NCI-H1092 (cell line): ENCODE measurements at regions not wholly inside any gene's neighbourhood (a gene's known extent, or its start where the extent isn't known, plus 50 kb on each side); places are given as distances from the start of the nearest gene placed in this dataset.

Experiments used
- DNase-seq: peaks from one replicate; lab custom pipeline; 2025; lab: John Stamatoyannopoulos, UW

DNA sequence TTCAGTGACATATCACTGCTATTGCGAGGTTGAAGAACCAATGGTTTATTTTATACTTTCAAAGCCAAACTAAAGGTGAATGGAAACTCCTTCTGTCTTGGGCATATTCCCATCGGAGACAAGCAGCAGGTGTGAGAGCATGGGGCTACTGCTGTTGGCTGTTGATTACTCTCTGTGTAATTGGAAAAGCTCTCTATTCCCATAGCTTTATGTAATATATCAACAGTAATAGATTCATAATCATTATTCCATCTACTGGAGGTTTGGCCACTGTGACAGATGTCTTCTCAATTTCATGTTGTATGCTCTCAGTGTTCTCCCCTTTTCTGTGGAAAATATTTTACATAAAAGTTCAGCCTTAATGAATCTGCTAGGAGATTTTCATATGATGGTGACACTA lies 352.0 kb downstream of the BTG1 start:
- DNase-seq: no peak

GRCh38 chr12:91792597-91792996 lies 353.0 kb downstream of the BTG1 start:
- no peak for DNase-seq

DNA sequence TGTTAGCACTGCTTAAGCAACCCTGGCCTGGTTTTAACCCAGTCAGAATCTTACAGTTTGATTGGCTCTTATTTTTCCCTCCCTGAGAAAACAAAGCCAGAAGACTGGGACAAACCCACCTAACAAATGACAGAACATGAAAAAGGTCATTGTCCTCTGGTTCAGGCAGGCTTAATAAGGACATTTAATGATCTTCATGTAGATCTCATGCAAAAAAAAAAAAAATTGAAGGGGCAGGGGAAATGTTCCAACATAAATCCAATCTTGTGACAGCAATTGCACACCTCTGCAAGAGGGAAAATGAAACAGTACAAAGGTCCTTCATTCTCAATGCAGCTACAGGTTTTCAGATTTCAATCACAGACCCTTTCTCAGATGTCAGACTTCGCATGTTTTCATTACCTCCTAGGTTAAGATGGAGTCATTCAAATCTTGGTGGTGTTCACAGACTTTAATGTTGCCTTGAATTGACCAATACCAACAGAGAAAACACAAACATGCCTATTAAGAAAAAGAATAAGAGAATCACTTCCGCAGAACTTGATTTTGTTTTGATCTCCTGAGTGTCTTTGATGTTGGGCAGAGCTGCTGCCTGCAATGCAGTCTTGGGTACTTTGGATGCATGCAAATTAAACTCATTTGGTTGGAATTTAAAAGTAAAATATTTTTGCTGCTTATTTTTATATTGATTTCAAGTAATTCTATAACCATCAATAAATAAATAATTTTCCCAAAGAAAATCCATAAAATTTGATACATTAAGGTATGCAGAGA lies 359.0 kb downstream of the BTG1 start:
- DNase-seq: no peak

DNA sequence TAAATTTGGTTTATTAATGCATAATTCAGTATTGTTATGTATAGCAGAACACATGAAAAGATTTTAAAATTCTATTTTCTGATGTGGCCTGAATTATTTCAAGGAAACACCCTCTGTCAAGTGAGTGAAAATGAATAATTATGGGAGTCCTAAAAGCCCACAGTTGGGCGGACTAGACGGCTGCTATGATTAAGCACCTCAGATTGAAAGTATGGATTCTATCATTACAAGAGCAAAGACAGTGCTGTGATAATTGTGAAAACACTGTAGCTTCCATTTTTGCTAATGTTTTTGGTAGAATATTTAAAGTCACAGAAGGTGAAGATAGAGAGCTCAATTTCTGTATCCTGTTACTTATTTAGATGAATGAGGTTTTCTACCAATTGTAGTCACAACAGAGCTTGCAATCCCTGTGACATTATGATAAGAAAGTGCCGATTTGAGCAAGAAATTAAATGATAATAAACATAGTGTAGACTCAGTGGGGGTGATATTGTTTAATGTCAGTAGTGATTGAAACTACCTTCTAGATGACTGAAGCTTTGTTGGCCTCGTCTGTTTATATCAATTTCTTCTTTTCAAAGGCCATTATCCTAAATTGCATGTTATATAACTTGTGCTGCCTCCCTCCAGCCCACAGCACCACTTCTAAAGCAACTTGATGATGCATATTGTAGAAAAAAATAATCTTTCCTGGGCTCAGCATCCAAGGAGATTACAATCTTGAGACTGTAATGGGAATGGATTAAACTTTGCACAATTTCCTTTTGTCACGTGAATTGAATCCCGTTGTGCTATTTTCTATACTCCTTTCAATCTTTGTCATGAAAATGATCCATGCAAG lies 359.8 kb downstream of the BTG1 start:
- no peak for DNase-seq

DNA sequence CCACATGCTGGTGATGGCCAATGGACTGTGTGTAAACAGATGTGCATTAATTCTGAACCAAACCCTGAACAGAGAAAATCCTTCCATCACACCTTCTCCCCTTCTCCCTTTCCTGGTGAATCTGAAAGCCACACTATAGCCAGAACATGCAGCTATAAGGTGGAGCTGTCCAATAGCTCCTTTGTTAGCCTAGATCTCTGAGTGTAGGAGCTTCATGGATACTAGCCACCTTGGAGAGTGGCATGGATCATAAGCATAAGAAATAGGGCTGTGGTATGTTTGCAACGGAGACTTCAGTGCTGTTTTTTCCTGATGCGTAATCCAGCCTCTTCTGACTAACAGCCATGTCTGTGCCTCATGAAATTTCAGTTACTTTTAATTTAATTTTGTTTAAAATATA lies 364.5 kb downstream of the BTG1 start:
- no peak for DNase-seq

- DNase-seq: no peak
Observed at GRCh38 chr12:91778938-91779400, 366.7 kb downstream of the BTG1 start.

GRCh38 chr12:91778091-91778832 lies 367.4 kb downstream of the BTG1 start:
- no peak for DNase-seq

DNA sequence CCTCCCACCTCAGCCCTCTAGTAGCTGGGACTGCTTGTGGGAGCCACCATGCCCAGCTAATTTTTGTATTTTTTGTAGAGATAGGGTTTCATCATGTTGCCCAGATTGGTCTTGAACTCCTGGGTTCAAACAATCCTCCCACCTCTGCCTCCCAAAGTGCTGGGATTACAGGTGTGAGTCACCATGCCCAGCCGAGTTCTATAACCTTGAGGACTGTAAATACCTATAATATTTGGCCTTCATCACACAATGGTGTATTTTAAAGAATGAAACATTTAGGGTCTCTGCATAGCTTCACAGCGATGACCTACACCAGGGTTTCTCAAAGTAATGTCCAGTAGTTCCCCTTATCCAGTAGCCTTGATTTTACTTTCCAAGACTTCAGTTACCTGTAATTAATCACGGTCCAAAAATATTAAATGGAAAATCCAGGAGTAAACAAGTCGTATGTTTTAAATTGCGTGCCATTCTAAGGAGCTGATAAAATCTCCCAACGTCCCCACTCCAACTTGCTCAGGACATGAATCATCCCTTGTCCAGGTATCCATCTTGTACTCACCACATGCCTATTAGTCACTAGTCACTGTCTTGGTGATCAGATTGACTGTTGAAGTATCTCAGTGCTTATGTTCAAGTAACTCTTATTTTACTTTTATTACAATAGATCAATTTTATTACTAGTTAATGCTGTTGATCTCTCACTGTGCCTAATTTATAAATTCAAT lies 368.2 kb downstream of the BTG1 start:
- DNase-seq: no peak

DNA sequence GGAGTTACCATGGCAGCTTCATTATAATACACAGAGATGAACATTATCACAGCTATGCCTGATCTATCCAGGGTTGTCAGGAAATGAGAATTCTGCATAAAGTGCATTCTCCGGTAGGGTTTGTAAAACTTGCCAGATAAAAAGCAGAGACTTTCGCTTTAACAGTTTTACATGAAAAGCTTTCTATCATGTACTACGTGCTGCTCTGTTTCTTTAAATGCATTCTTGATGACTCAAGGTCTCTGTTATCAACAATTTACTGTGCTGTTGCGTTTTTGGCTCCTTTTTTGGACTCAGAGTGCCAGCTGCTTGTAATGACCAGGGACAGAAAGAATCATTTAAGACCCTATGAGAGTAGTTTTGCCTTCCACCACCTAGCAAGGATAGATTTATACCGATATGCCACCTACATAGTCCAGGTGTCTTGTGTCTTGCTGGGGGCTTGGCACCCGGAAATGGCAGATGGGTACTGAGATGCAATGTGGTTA lies 371.2 kb downstream of the BTG1 start:
- no peak for DNase-seq

DNA sequence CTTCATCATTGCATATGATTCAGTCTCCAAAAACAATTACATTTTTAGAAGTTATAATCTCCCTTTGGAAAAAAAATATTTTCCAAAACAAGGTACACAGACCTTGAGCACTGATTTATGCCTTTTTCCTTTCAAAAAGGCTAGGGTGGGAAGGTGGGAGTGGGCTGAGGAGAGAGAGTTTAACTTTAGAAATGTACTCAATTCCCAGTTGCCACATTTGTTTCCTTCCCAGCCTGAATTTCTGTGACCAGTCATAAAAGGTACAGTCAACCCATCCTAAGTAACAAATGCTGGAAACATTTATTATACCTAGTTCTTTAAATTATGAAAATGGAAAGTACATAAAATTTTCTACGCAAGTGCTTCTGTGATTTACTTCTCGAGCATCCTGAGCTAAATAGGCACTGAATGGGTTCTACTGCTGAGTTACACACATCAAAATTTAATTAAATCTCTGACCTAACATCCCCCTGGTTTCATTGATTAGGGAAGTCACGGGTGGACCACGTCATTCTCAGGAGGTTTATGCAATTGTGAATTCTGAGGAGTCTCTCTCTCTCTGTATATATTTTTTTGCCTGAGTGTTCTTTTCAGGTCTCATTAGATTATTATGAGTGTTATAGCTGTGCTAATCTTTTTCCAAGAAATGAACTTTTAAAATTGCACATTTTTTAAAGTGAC lies 371.8 kb downstream of the BTG1 start:
- no peak for DNase-seq

DNA sequence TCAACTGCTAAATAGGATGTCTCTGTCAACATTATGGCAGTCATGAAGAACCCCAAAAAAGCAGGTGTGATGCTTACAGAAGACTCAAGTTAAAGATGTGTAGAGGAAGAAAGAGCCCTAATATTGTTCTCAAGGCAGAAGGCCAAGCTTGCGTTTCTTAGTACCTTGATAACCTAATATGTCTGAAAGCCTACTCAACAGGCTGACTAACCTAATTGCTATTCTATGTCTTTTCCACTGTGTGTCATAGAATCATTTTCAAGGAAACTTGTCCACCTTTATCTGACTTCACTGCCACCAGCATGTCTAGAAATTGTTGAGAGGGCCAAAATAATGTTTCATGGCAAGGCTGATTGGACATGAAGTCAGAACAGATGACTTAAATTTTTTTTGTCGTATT lies 373.2 kb downstream of the BTG1 start:
- DNase-seq: no peak

GRCh38 chr12:91769736-91770135 lies 375.9 kb downstream of the BTG1 start:
- no peak for DNase-seq

DNA sequence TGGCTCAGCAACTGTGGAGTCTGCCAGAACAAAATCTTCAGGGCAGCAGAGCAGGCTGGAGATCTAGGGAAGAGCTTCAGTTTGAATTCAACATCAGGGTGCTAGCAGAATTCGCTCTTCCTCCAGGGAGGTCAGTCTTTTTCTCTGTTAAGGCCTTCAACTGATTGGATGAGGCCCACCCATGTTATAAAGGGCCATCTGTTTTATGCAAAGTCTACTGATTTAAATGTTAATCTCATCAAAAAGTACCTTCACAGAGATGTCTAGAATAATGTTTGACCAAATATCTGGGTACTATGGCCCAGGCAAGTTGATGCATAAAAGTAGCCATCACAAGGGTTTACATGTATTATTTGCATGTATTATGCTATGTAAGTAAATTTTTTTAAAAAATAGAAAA lies 378.4 kb downstream of the BTG1 start:
- DNase-seq: no peak

- no peak for DNase-seq
Observed at GRCh38 chr12:91766454-91766853, 379.2 kb downstream of the BTG1 start.

- DNase-seq: no peak
Observed at GRCh38 chr12:91763654-91764370, 381.8 kb downstream of the BTG1 start.

- no peak for DNase-seq
Observed at GRCh38 chr12:91753649-91754048, 392.0 kb downstream of the BTG1 start.

DNA sequence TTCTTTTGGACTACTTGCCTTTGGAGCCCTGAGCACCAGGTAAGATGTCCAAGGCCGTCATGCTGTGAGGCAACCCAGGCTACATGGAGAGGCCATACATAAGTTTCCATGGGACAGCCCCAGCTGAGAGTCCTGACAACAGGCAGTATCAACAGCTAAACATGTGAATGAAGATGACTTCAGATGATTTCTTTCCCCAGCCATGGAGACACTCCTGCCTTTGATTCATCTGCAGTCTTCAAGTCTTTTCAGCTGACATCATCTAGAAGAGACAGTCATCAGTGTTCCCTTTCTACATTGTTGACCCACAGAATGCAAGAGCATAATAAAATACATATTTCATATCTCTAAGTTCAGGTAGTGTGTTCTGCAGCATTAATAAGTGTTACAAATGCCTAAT lies 398.7 kb downstream of the BTG1 start:
- DNase-seq: no peak

- no peak for DNase-seq
Observed at GRCh38 chr12:91744597-91744996, 401.0 kb downstream of the BTG1 start.

GRCh38 chr12:91743704-91744321 lies 401.8 kb downstream of the BTG1 start:
- no peak for DNase-seq

GRCh38 chr12:91743280-91743679 lies 402.4 kb downstream of the BTG1 start:
- no peak for DNase-seq
